ENCODE measurements at regions not wholly inside any gene's neighbourhood (a gene's known extent, or its start where the extent isn't known, plus 50 kb on each side); places are given as distances from the start of the nearest gene placed in this dataset.
"Not testable (repeated sequence)": the region's sequence is repeated elsewhere in the genome, so short reads cannot be mapped to it uniquely, and the experiment has no call there.

- DNase-seq (ENCODE audit: low spot score), result peak; percentile 44
These were observed 102.9 kb upstream of the ARMC3 start for GRCh38 chr10:22824984-22825383.

GRCh38 chr10:22824520-22824919 is 103.3 kb upstream of the ARMC3 start:
- no peak for DNase-seq (ENCODE audit: low spot score)

- peak; percentile 50 for DNase-seq (ENCODE audit: low spot score)
These were observed 104.7 kb upstream of the ARMC3 start for GRCh38 chr10:22823109-22823508.

GRCh38 chr10:22821921-22822320 is 105.9 kb upstream of the ARMC3 start:
- not testable (repeated sequence) for DNase-seq (ENCODE audit: low spot score)

- DNase-seq (ENCODE audit: low spot score), result peak; percentile 33
These were observed 106.4 kb upstream of the ARMC3 start for GRCh38 chr10:22821501-22821900.

- DNase-seq (ENCODE audit: low spot score), result peak; percentile 59
These were observed 101.9 kb upstream of the PIP4K2A start for GRCh38 chr10:22816298-22816653.

- DNase-seq (ENCODE audit: low spot score), result no peak
These were observed 96.5 kb upstream of the PIP4K2A start for GRCh38 chr10:22810643-22811465.

- DNase-seq (ENCODE audit: low spot score), result no peak
These were observed 92.9 kb upstream of the PIP4K2A start for GRCh38 chr10:22807238-22807637.

- peak; percentile 53 for DNase-seq (ENCODE audit: low spot score)
These were observed 90.9 kb upstream of the PIP4K2A start for GRCh38 chr10:22805304-22805703.

- peak; percentile 21 for DNase-seq (ENCODE audit: low spot score)
These were observed 89.0 kb upstream of the PIP4K2A start for GRCh38 chr10:22803261-22803885.

- no peak for DNase-seq (ENCODE audit: low spot score)
These were observed 87.4 kb upstream of the PIP4K2A start for GRCh38 chr10:22801785-22802184.

- not testable (repeated sequence) for DNase-seq (ENCODE audit: low spot score)
These were observed 83.4 kb upstream of the PIP4K2A start for GRCh38 chr10:22797796-22798195.

GRCh38 chr10:22795546-22795945 is 81.2 kb upstream of the PIP4K2A start:
- no peak for DNase-seq (ENCODE audit: low spot score)

GRCh38 chr10:22792161-22792560 is 77.8 kb upstream of the PIP4K2A start:
- DNase-seq (ENCODE audit: low spot score), result no peak

GRCh38 chr10:22791665-22792064 is 77.3 kb upstream of the PIP4K2A start:
- no peak for DNase-seq (ENCODE audit: low spot score)

- no peak for DNase-seq (ENCODE audit: low spot score)
These were observed 70.3 kb upstream of the PIP4K2A start for GRCh38 chr10:22784668-22785067.

- no peak for DNase-seq (ENCODE audit: low spot score)
These were observed 69.4 kb upstream of the PIP4K2A start for GRCh38 chr10:22783807-22784206.

- no peak for DNase-seq (ENCODE audit: low spot score)
These were observed 66.1 kb upstream of the PIP4K2A start for GRCh38 chr10:22780474-22780885.

GRCh38 chr10:22779331-22780019 is 65.1 kb upstream of the PIP4K2A start:
- DNase-seq (ENCODE audit: low spot score), result no peak

- no peak for DNase-seq (ENCODE audit: low spot score)
These were observed 59.7 kb upstream of the PIP4K2A start for GRCh38 chr10:22774102-22774501.

GRCh38 chr10:22771631-22772030 is 57.3 kb upstream of the PIP4K2A start:
- not testable (repeated sequence) for DNase-seq (ENCODE audit: low spot score)

- no peak for DNase-seq (ENCODE audit: low spot score)
These were observed 55.9 kb upstream of the PIP4K2A start for GRCh38 chr10:22770270-22770669.

- DNase-seq (ENCODE audit: low spot score), result no peak
These were observed 53.5 kb upstream of the PIP4K2A start for GRCh38 chr10:22767859-22768258.
